K562 (cell line): ENCODE measurements at regions not wholly inside any gene's neighbourhood (a gene's known extent, or its start where the extent isn't known, plus 50 kb on each side); places are given as distances from the start of the nearest gene placed in this dataset.

ENCODE experiments used
- ATAC-seq: fragments of 200-7000 bp; cut with Tn5 transposase; 3 replicates; pipeline ENCODE4 v1.9.1; 2020; ENCODE audit warnings: moderate library complexity
- BruUV-seq: library from RNA; stranded (reverse); fragments of 400-500 nt; replicated peaks from 2 replicates; lab custom pipeline; 2021; lab: Mats Ljungman, UMichigan
- CTCF ChIA-PET: fragments of 300-600 bp; formaldehyde crosslinking; extraction: SDS; loops from one replicate; lab custom pipeline; 2021; ENCODE audit warnings: low intra/inter-chr PET ratio; lab: Yijun Ruan, JAX
- POLR2A ChIA-PET: fragments of 300-600, 350-650 bp; sonication (Branson Sonifier 250); formaldehyde crosslinking; extraction: SDS; loops from one replicate; lab custom pipeline; 2021; ENCODE audit warnings: antibody characterized with exemption, inconsistent platforms; lab: Yijun Ruan, JAX
- DNase-seq, 4 experiments: peaks; one replicate each; pipeline versions ENCODE4 v3.0.0 to v3.0.0-alpha.2; 2011 to 2018; ENCODE audit warnings: low spot score in 3 of 4, mixed read lengths in 3 of 4; ENCODE audit errors: extremely low read depth in 1 of 4
- FAIRE-seq: peaks from 2 replicates; lab custom pipeline; 2011; peaks lifted over from hg19 to GRCh38; lab: Jason Lieb, UNC
- H2AFZ ChIP-seq: 2 replicates; pipeline ENCODE4 v1.6.0; 2011; ENCODE audit warnings: low read depth, low read length, control low read depth, inconsistent platforms
- H3K27ac ChIP-seq: fragments of 200-600 bp; 3 replicates; pipeline ENCODE4 v1.8.0; 2011; ENCODE audit warnings: low read depth, mild to moderate bottlenecking, control low read depth, inconsistent platforms, low read length, moderate library complexity, mixed read lengths; ENCODE audit errors: extremely low read depth
- H3K27me3 ChIP-seq, 2 experiments: fragments of 300-600 bp in 1 of 2; 2 replicates in 1 of 2; 3 replicates in 1 of 2; pipeline versions ENCODE4 v1.6.0 to v1.8.0; 2011; ENCODE audit warnings: inconsistent platforms in 2 of 2, low read length in 2 of 2, mild to moderate bottlenecking in 1 of 2, mixed read lengths in 1 of 2, moderate library complexity in 1 of 2; ENCODE audit not compliant: control insufficient read depth in 2 of 2, insufficient read depth in 2 of 2
- H3K36me3 ChIP-seq: fragments of 300-600 bp; 3 replicates; pipeline ENCODE4 v1.8.0; 2011; ENCODE audit warnings: mild to moderate bottlenecking, low read length, inconsistent platforms; ENCODE audit not compliant: control insufficient read depth, insufficient read depth
- H3K4me1 ChIP-seq, 2 experiments: fragments of 200-600 bp in 1 of 2; replicated peaks in 1 of 2; 2 replicates in 1 of 2; 3 replicates in 1 of 2; pipeline versions ENCODE4 v1.5.1 to v1.8.0; 2011; ENCODE audit warnings: inconsistent platforms in 2 of 2, low read length in 2 of 2, mild to moderate bottlenecking in 1 of 2, mixed read lengths in 1 of 2, moderate library complexity in 1 of 2; ENCODE audit not compliant: control insufficient read depth in 2 of 2, insufficient read depth in 2 of 2
- H3K4me2 ChIP-seq: 2 replicates; pipeline ENCODE4 v1.6.1; 2011; ENCODE audit warnings: low read length, control low read depth, inconsistent platforms, mixed read lengths; ENCODE audit not compliant: insufficient read depth
- H3K4me3 ChIP-seq: fragments of 200-600 bp; sonication (generic), shearing (Covaris generic); 2 replicates; pipeline ENCODE4 v1.5.1; 2016; ENCODE audit warnings: control low read depth, inconsistent platforms
- H3K79me2 ChIP-seq: fragments of 200-600 bp; 3 replicates; pipeline ENCODE4 v1.8.0; 2011; ENCODE audit warnings: low read length, inconsistent platforms; ENCODE audit not compliant: control insufficient read depth, insufficient read depth
- H3K9ac ChIP-seq, 2 experiments: 2 replicates each; pipeline versions ENCODE4 v1.6.0 to v1.6.1; 2011; ENCODE audit warnings: low read depth in 2 of 2, low read length in 2 of 2, control low read depth in 1 of 2, inconsistent platforms in 1 of 2, mild to moderate bottlenecking in 1 of 2, mixed read lengths in 1 of 2; ENCODE audit not compliant: insufficient read depth in 1 of 2
- H3K9me1 ChIP-seq: one replicate; pipeline ENCODE4 v1.6.0; 2011; ENCODE audit warnings: inconsistent platforms, mild to moderate bottlenecking, low read length, moderate library complexity; ENCODE audit not compliant: control insufficient read depth, insufficient read depth
- H3K9me3 ChIP-seq: replicated peaks from 2 replicates; pipeline ENCODE4 v1.5.1; 2011; ENCODE audit warnings: low read depth, low read length, inconsistent platforms; ENCODE audit not compliant: control insufficient read depth, insufficient read depth
- H4K20me1 ChIP-seq: replicated peaks from 2 replicates; pipeline ENCODE4 v1.6.1; 2011; ENCODE audit warnings: low read length, inconsistent platforms, mixed read lengths; ENCODE audit not compliant: control insufficient read depth, insufficient read depth
- MAFF ChIP-seq: IDR thresholded peaks from 2 replicates; pipeline ENCODE4 v1.6.1; 2012; ENCODE audit warnings: low read length, improper control_type of control experiment
- ZNF124 ChIP-seq: sonication (generic); formaldehyde crosslinking; IDR thresholded peaks from 2 replicates; pipeline ENCODE4 v1.8.1; 2022; ENCODE audit warnings: missing genetic modification reagents
- ZNF589 ChIP-seq: fragments of 200-800 bp; sonication (Bioruptor generic); IDR thresholded peaks from 2 replicates; pipeline ENCODE4 v1.6.1; 2016; ENCODE audit warnings: low read depth, missing genetic modification characterization, missing compliant biosample characterization
- WGBS: fragments of 100-300 bp; shearing (Covaris generic); methylation state at CpG from one replicate; pipeline ENCODE4 v1.1.6; 2016; ENCODE audit warnings: low coverage, mixed read lengths; ENCODE audit not compliant: insufficient coverage; ENCODE audit errors: missing lambda C conversion rate; 5-methylcytosine and 5-hydroxymethylcytosine counted together
- in situ Hi-C: fragments of 300-500 bp; cut with MboI; formaldehyde crosslinking; loops from 4 replicates; pipeline ENCODE4 v1.15.0; 2018; ENCODE audit warnings: inconsistent platforms, mixed read lengths
- intact Hi-C: fragments of 100-400 bp; cut with micrococcal nuclease; formaldehyde crosslinking; loops from 2 replicates; pipeline ENCODE4 v1.14.2; 2022
- TF ChIP-seq, protein P1 (sequence below), 2 experiments: fragments of 450-650 bp; IDR thresholded peaks; 2 replicates each; pipeline ENCODE4 v1.6.1; 2018; ENCODE audit warnings: mild to moderate bottlenecking in 2 of 2, low read depth in 1 of 2; ENCODE audit not compliant: partially characterized antibody in 2 of 2

DNA sequence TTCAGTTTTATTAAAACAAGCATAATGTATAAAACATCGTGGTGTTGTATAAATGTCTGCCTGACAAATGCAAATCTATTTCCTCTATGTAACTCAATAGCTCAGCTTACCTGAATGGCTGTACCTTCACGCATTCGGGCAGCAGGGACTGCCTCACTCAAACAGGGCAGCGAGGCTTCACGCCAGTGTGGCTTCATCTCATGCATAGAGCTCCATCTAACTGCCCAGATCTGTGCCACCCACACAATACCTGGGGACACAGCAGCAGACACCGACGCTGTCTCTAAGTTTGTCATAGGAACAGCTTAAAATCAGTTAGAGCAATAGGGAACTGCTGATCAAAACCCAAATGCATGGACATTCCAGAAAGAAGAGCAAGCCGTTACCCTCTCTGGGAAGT, 182.8 kb upstream of the ANKRD30A start:
- no peaks in the 10 kb centered on the region for H3K4me1 ChIP-seq
- H3K9me1 ChIP-seq, result no peaks in the 10 kb centered on the region
- BruUV-seq, result no TSS peak
- H3K27ac ChIP-seq, result no peak overlapping the region
- ChIA-PET CTCF (no interaction called here), POLR2A (no interaction called here)
- WGBS, result 0% methylated on average over 8 of the region's 8 CpGs
- H4K20me1 ChIP-seq, result no peaks in the 10 kb centered on the region
- DNase-seq (no peak), FAIRE-seq (no peak), ATAC-seq (no peak)
- no peak overlapping the region for H3K9ac ChIP-seq
- intact Hi-C loops (no loop called here), in situ Hi-C loops (no loop called here)
- H3K36me3 ChIP-seq, result no peaks in the 10 kb centered on the region
- no peak overlapping the region for H3K4me3 ChIP-seq
- H3K4me2 ChIP-seq, result no peak overlapping the region
- TF ChIP-seq MAFF, result no peak
- TF ChIP-seq ZNF124 (CRISPR knock-in tag), result no peak
- TF ChIP-seq ZNF589 (CRISPR knock-in tag), result no peak
- TF ChIP-seq, protein P1, sequence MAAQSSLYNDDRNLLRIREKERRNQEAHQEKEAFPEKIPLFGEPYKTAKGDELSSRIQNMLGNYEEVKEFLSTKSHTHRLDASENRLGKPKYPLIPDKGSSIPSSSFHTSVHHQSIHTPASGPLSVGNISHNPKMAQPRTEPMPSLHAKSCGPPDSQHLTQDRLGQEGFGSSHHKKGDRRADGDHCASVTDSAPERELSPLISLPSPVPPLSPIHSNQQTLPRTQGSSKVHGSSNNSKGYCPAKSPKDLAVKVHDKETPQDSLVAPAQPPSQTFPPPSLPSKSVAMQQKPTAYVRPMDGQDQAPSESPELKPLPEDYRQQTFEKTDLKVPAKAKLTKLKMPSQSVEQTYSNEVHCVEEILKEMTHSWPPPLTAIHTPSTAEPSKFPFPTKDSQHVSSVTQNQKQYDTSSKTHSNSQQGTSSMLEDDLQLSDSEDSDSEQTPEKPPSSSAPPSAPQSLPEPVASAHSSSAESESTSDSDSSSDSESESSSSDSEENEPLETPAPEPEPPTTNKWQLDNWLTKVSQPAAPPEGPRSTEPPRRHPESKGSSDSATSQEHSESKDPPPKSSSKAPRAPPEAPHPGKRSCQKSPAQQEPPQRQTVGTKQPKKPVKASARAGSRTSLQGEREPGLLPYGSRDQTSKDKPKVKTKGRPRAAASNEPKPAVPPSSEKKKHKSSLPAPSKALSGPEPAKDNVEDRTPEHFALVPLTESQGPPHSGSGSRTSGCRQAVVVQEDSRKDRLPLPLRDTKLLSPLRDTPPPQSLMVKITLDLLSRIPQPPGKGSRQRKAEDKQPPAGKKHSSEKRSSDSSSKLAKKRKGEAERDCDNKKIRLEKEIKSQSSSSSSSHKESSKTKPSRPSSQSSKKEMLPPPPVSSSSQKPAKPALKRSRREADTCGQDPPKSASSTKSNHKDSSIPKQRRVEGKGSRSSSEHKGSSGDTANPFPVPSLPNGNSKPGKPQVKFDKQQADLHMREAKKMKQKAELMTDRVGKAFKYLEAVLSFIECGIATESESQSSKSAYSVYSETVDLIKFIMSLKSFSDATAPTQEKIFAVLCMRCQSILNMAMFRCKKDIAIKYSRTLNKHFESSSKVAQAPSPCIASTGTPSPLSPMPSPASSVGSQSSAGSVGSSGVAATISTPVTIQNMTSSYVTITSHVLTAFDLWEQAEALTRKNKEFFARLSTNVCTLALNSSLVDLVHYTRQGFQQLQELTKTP (IDR thresholded peaks at IDR 0.05; ENCODE audit: low read depth in 1 of 2, partially characterized antibody in 2 of 2), result no peak
- H3K9me3 ChIP-seq, result no peaks in the 10 kb centered on the region
- no peak overlapping the region for H2AFZ ChIP-seq
- H3K27me3 ChIP-seq, result no peaks in the 10 kb centered on the region
- H3K79me2 ChIP-seq, result no peaks in the 10 kb centered on the region
